ENCODE measurements at regions not wholly inside any gene's neighbourhood (a gene's known extent, or its start where the extent isn't known, plus 50 kb on each side); places are given as distances from the start of the nearest gene placed in this dataset.
A peak's percentile ranks its signal among the peaks of the same experiment; 100 is the strongest.

DNA sequence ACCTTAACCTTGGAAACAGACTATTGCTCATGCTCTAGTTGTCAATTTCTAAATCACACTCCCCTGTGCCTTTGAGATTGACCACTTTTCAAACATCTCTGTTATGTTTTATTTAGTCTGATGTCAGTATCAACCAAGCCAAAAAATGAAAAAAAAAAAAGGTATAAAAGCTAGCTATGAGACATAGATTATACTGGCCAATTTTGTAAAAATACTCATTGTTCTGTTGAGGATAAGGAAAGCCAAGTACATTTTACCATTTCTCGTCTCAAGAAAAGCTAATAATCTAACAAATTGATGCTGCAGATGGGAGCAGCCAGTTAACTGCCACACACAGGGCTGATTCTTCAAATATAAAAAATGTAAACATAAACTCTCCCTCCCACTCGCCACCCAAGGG is 572.6 kb upstream of the KLF12 start:
- Histone ChIP-seq H3K36me3 (ENCODE audit: control insufficient read depth in 3 of 3, insufficient read depth in 2 of 3, low read depth in 1 of 3, low read length in 3 of 3) (no peaks in the 10 kb centered on the region), H3K4me1 (ENCODE audit: control insufficient read depth in 3 of 3, insufficient read depth in 2 of 3, low read depth in 1 of 3, low read length in 2 of 3) (no peaks in the 10 kb centered on the region), H3K27me3 (ENCODE audit: control insufficient read depth in 3 of 3, insufficient read depth in 3 of 3, low read length in 3 of 3) (no peaks in the 10 kb centered on the region), H3K9me3 (ENCODE audit: control insufficient read depth in 2 of 2, insufficient read depth in 1 of 2, low read depth in 1 of 2, low read length in 1 of 2) (no peaks in the 10 kb centered on the region), H3K27ac (ENCODE audit: low read depth in 1 of 3, low read length in 2 of 3) (no peak overlapping the region), H3K4me3 (ENCODE audit: low read depth in 1 of 3, low read length in 3 of 3) (no peak overlapping the region)
- no peak for DNase-seq
- FAIRE-seq: no peak
- WGBS, 3 donors: 22 to 47% (median 25%) methylated on average over 2 of the region's 2 CpGs

DNA sequence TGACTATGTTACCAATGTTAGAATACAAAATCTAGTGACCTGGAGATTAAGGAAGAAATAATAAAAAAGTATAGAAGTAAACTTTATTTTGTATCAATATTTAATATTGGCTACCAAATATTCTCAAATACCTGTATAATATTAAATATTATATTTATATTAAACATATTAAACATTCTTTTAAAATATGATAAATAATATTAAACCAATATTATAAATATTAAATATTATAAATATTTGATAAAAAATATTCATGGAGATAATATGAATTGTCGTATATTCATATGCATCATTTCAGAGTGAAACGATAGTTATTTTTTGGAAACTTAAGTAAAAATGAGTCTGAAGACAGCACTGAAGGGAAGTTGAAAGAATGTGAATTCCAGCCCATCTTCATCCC is 571.2 kb upstream of the KLF12 start:
- WGBS, 3 donors: 92 to 95% (median 94%) methylated on average over 2 of the region's 2 CpGs
- Histone ChIP-seq H3K4me3 (ENCODE audit: low read depth in 1 of 3, low read length in 3 of 3) (no peak overlapping the region), H3K4me1 (ENCODE audit: control insufficient read depth in 3 of 3, insufficient read depth in 2 of 3, low read depth in 1 of 3, low read length in 2 of 3) (no peaks in the 10 kb centered on the region), H3K36me3 (ENCODE audit: control insufficient read depth in 3 of 3, insufficient read depth in 2 of 3, low read depth in 1 of 3, low read length in 3 of 3) (no peaks in the 10 kb centered on the region), H3K9me3 (ENCODE audit: control insufficient read depth in 2 of 2, insufficient read depth in 1 of 2, low read depth in 1 of 2, low read length in 1 of 2) (no peaks in the 10 kb centered on the region), H3K27me3 (ENCODE audit: control insufficient read depth in 3 of 3, insufficient read depth in 3 of 3, low read length in 3 of 3) (no peaks in the 10 kb centered on the region), H3K27ac (ENCODE audit: low read depth in 1 of 3, low read length in 2 of 3) (no peak overlapping the region)
- DNase-seq (no peak), FAIRE-seq (peak; percentile 90)

DNA sequence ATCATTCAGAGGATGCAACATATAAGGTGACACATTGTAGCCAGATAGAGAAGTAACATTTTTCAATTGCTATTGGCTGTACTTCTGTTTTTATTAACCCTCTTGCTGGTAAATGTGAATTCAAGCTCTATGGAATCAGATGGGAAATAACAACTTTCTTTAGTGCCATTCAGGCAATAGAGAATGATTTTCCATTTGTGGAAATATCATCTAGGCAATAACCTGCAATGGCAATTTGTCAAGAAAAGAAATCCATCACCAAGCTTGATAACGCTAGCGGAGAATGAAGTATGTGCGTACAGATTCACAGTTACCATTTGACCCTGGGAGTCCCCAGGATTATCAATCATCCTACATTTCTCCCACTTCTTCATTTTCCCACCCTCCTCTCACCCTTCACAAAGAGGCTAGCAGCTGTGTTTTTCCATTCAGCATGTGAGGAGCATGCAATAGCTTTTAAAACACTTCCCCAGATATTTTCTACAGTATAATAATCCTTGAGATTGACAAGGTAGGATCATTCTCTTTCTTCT is 569.7 kb upstream of the KLF12 start:
- Histone ChIP-seq H3K27ac (ENCODE audit: low read depth in 1 of 3, low read length in 2 of 3) (no peak overlapping the region), H3K36me3 (ENCODE audit: control insufficient read depth in 3 of 3, insufficient read depth in 2 of 3, low read depth in 1 of 3, low read length in 3 of 3) (no peaks in the 10 kb centered on the region), H3K4me1 (ENCODE audit: control insufficient read depth in 3 of 3, insufficient read depth in 2 of 3, low read depth in 1 of 3, low read length in 2 of 3) (no peaks in the 10 kb centered on the region), H3K27me3 (ENCODE audit: control insufficient read depth in 3 of 3, insufficient read depth in 3 of 3, low read length in 3 of 3) (no peaks in the 10 kb centered on the region), H3K4me3 (ENCODE audit: low read depth in 1 of 3, low read length in 3 of 3) (no peak overlapping the region), H3K9me3 (ENCODE audit: control insufficient read depth in 2 of 2, insufficient read depth in 1 of 2, low read depth in 1 of 2, low read length in 1 of 2) (no peaks in the 10 kb centered on the region)
- 84 to 94% (median 93%) methylated on average over 3 of the region's 3 CpGs for WGBS, 3 donors
- no peak for DNase-seq
- no peak for FAIRE-seq

DNA sequence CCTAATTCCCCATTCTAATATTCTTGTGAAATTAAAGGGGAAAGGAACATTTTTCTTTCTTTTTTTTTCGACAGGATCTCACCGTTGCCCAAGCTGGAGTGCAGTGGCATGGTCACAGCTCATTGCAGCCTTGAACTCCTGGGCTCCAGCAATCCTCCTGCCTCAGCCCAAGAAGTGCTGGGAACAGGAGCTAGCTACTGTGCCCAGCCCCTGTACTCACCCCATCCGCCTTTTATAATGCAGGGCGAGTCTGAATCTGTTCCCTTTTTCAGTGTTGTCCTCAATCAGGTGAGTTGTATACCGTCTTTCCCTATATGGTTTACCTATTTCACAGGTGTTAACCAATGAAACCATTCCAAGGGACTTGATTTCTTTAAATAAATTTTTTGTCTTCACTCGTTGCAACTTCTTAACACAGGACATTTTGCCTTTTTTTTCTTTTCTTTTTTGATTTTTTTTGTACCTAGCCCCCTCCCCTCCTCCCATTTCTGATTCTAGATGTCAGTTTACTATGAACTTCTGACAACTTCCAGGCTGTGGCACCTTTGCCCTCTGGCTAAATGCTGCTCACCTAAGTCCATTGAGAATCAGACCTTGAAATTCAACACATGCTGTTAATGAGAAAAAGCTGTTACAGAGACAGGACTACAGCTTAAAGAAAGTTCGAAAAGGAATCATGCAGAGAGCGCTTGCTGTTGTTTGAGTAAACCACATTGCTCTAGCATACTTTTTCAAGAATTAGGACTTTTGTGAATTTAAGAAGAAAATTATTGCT is 562.1 kb upstream of the KLF12 start:
- FAIRE-seq (no peak), DNase-seq (no peak)
- no peaks in the 10 kb centered on the region for H3K27me3 ChIP-seq (ENCODE audit: control insufficient read depth in 3 of 3, insufficient read depth in 3 of 3, low read length in 3 of 3)
- H3K36me3 ChIP-seq (ENCODE audit: control insufficient read depth in 3 of 3, insufficient read depth in 2 of 3, low read depth in 1 of 3, low read length in 3 of 3): no peaks in the 10 kb centered on the region
- no peak overlapping the region for H3K27ac ChIP-seq (ENCODE audit: low read depth in 1 of 3, low read length in 2 of 3)
- H3K4me3 ChIP-seq (ENCODE audit: low read depth in 1 of 3, low read length in 3 of 3): no peak overlapping the region
- 50 to 61% (median 59%) methylated on average over 8 of the region's 8 CpGs for WGBS, 3 donors
- no peaks in the 10 kb centered on the region for H3K9me3 ChIP-seq (ENCODE audit: control insufficient read depth in 2 of 2, insufficient read depth in 1 of 2, low read depth in 1 of 2, low read length in 1 of 2)
- no peaks in the 10 kb centered on the region for H3K4me1 ChIP-seq (ENCODE audit: control insufficient read depth in 3 of 3, insufficient read depth in 2 of 3, low read depth in 1 of 3, low read length in 2 of 3)

DNA sequence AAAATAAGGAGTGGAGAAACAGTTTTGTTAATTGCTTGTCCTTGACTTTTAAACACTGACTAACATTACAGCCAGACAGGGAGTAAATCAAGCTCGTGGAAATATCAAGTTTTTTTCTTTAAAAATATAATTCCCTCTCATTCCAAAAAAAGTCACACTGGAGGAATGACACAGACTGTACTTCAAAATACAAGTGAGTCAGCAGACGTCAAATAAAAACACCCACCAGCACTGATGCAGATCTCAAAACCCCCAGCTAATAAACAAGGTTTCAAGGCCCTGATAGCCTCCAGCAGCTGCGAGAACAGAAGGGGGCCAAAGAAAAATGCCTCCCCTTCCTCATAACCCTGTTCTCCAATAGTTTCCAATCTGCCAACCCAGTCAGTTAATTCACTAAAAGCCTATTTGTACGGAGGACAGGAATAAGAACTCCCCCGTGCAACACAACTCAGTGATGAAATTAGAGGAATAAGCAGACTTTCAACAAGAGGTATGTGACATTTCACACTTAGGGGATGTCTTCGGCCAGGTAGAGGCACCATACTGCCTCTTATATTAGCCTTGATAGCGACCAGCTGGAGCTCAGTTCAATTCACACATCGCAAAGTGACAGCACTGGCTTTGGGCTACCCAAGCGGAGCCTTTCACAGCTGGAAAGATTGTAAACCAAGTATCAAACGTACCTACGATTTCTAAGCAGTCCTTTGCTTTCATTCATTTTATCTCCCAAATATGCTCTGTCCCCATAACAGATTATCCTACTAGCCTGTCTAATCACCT is 561.0 kb upstream of the KLF12 start:
- no peaks in the 10 kb centered on the region for H3K27me3 ChIP-seq (ENCODE audit: control insufficient read depth in 3 of 3, insufficient read depth in 3 of 3, low read length in 3 of 3)
- FAIRE-seq (no peak), DNase-seq (no peak)
- no peaks in the 10 kb centered on the region for H3K4me1 ChIP-seq (ENCODE audit: control insufficient read depth in 3 of 3, insufficient read depth in 2 of 3, low read depth in 1 of 3, low read length in 2 of 3)
- H3K9me3 ChIP-seq (ENCODE audit: control insufficient read depth in 2 of 2, insufficient read depth in 1 of 2, low read depth in 1 of 2, low read length in 1 of 2): no peaks in the 10 kb centered on the region
- H3K27ac ChIP-seq (ENCODE audit: low read depth in 1 of 3, low read length in 2 of 3): no peak overlapping the region
- no peak overlapping the region for H3K4me3 ChIP-seq (ENCODE audit: low read depth in 1 of 3, low read length in 3 of 3)
- H3K36me3 ChIP-seq (ENCODE audit: control insufficient read depth in 3 of 3, insufficient read depth in 2 of 3, low read depth in 1 of 3, low read length in 3 of 3): no peaks in the 10 kb centered on the region
- WGBS, 3 donors: 45 to 50% (median 46%) methylated on average over 11 of the region's 11 CpGs

DNA sequence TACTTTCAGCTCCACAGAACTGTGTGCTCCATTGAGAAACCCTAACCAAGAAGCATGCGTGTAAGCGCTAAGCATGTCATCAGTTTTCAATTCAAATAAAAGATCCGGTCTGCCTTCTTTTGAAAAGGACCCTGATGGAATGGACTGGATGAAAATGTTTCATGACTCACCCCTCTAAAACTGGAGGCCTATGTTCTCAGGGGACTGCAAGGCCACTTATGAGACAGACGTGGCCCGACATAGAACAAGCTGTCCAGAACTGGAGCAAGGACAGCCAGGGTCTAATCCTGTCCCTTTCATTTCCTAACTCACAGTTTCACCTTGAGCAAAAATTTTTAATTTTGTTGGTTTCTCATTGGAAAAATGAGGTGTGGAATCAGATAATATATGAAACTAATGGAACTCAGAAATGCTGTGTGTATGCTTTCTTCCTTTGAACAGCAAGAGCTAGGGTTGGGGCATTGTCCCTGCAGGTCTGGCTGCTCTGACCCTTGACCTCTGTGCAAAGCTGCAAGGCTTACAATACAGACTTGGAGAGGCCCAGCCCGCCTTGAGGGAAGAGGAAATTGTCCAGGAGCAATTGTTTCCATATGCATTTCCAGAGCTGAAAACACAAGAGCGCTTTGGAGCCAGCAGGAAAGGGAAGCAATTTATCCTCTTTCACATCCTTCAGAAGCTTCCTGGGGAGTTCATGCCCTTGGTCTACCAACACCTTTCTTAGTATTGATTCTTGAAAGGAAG is 553.4 kb upstream of the KLF12 start:
- 70 to 78% (median 72%) methylated on average over 7 of the region's 7 CpGs for WGBS, 3 donors
- H3K4me3 ChIP-seq (ENCODE audit: low read depth in 1 of 3, low read length in 3 of 3): no peak overlapping the region
- H3K9me3 ChIP-seq (ENCODE audit: control insufficient read depth in 2 of 2, insufficient read depth in 1 of 2, low read depth in 1 of 2, low read length in 1 of 2): no peaks in the 10 kb centered on the region
- H3K27me3 ChIP-seq (ENCODE audit: control insufficient read depth in 3 of 3, insufficient read depth in 3 of 3, low read length in 3 of 3): no peaks in the 10 kb centered on the region
- no peak overlapping the region for H3K27ac ChIP-seq (ENCODE audit: low read depth in 1 of 3, low read length in 2 of 3)
- FAIRE-seq: no peak
- no peak for DNase-seq
- H3K36me3 ChIP-seq (ENCODE audit: control insufficient read depth in 3 of 3, insufficient read depth in 2 of 3, low read depth in 1 of 3, low read length in 3 of 3): no peaks in the 10 kb centered on the region
- no peaks in the 10 kb centered on the region for H3K4me1 ChIP-seq (ENCODE audit: control insufficient read depth in 3 of 3, insufficient read depth in 2 of 3, low read depth in 1 of 3, low read length in 2 of 3)

DNA sequence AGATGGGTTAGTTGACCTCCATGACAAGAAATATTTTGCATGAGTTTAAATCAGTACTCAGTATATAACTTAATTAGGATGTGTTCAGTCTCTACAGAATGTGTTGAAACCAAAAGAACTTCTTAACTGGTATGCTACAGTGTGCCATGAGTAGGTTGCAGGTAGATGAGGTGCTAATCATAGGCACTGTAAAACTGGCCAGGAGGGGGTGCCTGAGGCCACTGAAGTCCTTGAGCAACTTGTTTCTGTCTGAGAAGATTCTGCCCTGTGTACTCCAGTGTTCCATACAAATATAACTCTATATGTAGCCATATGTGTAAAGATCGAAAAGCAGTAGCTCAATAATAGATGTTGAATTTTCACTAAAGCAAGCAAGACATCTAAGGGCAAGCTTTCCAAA is 549.2 kb upstream of the KLF12 start:
- Histone ChIP-seq H3K4me3 (ENCODE audit: low read depth in 1 of 3, low read length in 3 of 3) (no peak overlapping the region), H3K4me1 (ENCODE audit: control insufficient read depth in 3 of 3, insufficient read depth in 2 of 3, low read depth in 1 of 3, low read length in 2 of 3) (no peaks in the 10 kb centered on the region), H3K27ac (ENCODE audit: low read depth in 1 of 3, low read length in 2 of 3) (no peak overlapping the region), H3K27me3 (ENCODE audit: control insufficient read depth in 3 of 3, insufficient read depth in 3 of 3, low read length in 3 of 3) (no peaks in the 10 kb centered on the region), H3K9me3 (ENCODE audit: control insufficient read depth in 2 of 2, insufficient read depth in 1 of 2, low read depth in 1 of 2, low read length in 1 of 2) (no peaks in the 10 kb centered on the region), H3K36me3 (ENCODE audit: control insufficient read depth in 3 of 3, insufficient read depth in 2 of 3, low read depth in 1 of 3, low read length in 3 of 3) (no peaks in the 10 kb centered on the region)
- DNase-seq: no peak
- 92 to 100% (median 92%) methylated on average over 1 of the region's 1 CpG for WGBS, 3 donors
- FAIRE-seq: no peak

DNA sequence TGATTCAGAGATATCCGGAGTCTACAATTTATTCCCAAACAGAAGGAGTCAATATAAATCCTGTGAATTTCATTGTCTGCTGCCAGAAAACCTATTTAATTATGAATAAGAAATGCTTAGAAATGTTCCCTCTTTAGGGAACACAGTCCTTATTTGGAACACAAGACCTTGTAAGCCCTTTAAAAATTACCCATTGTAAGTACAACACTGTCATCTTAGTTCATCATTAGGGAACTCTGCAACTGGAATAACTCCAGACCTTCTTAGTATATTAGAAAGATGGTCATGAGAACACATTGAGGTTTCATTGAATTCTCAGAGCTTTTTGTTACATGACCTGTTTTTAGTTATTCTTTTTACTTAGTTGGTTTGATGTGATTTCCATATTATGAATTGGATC is 548.5 kb upstream of the KLF12 start:
- FAIRE-seq: no peak
- H3K27ac ChIP-seq (ENCODE audit: low read depth in 1 of 3, low read length in 2 of 3): no peak overlapping the region
- H3K27me3 ChIP-seq (ENCODE audit: control insufficient read depth in 3 of 3, insufficient read depth in 3 of 3, low read length in 3 of 3): no peaks in the 10 kb centered on the region
- H3K4me1 ChIP-seq (ENCODE audit: control insufficient read depth in 3 of 3, insufficient read depth in 2 of 3, low read depth in 1 of 3, low read length in 2 of 3): no peaks in the 10 kb centered on the region
- WGBS, 3 donors: 81 to 88% (median 86%) methylated on average over 1 of the region's 1 CpG
- H3K9me3 ChIP-seq (ENCODE audit: control insufficient read depth in 2 of 2, insufficient read depth in 1 of 2, low read depth in 1 of 2, low read length in 1 of 2): no peaks in the 10 kb centered on the region
- H3K4me3 ChIP-seq (ENCODE audit: low read depth in 1 of 3, low read length in 3 of 3): no peak overlapping the region
- H3K36me3 ChIP-seq (ENCODE audit: control insufficient read depth in 3 of 3, insufficient read depth in 2 of 3, low read depth in 1 of 3, low read length in 3 of 3): no peaks in the 10 kb centered on the region
- no peak for DNase-seq
